Astrocyte of the spinal cord (primary cell): ENCODE measurements at regions not wholly inside any gene's neighbourhood (a gene's known extent, or its start where the extent isn't known, plus 50 kb on each side); places are given as distances from the start of the nearest gene placed in this dataset.

Experiments used
- DNase-seq: peaks from one replicate; pipeline ENCODE4 v3.0.0; 2011; ENCODE audit warnings: low read depth, low spot score
- H3K4me3 ChIP-seq: 2 replicates; pipeline ENCODE4 v1.5.1; 2011; ENCODE audit warnings: low read depth, mild to moderate bottlenecking, low read length, moderate library complexity
- in situ Hi-C: cut with HindIII; loops from 2 replicates; pipeline ENCODE4 v1.10.0; 2017; ENCODE audit warnings: low sequenced_read_pairs
- TF ChIP-seq, protein P1 (sequence below): IDR thresholded peaks from 2 replicates; pipeline ENCODE4 v1.5.1; 2012; ENCODE audit warnings: low read depth, mild to moderate bottlenecking, low read length, inconsistent platforms

GRCh38 chr16:86984991-86985647 lies 332.1 kb downstream of the C16orf95 start:
- TF ChIP-seq, protein P1, sequence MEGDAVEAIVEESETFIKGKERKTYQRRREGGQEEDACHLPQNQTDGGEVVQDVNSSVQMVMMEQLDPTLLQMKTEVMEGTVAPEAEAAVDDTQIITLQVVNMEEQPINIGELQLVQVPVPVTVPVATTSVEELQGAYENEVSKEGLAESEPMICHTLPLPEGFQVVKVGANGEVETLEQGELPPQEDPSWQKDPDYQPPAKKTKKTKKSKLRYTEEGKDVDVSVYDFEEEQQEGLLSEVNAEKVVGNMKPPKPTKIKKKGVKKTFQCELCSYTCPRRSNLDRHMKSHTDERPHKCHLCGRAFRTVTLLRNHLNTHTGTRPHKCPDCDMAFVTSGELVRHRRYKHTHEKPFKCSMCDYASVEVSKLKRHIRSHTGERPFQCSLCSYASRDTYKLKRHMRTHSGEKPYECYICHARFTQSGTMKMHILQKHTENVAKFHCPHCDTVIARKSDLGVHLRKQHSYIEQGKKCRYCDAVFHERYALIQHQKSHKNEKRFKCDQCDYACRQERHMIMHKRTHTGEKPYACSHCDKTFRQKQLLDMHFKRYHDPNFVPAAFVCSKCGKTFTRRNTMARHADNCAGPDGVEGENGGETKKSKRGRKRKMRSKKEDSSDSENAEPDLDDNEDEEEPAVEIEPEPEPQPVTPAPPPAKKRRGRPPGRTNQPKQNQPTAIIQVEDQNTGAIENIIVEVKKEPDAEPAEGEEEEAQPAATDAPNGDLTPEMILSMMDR: no peak
- in situ Hi-C loops: no loop called here
- no peak for DNase-seq
- H3K4me3 ChIP-seq: no peak overlapping the region

GRCh38 chr16:86985648-86986015 lies 331.6 kb downstream of the C16orf95 start:
- no peak for DNase-seq
- in situ Hi-C loops: no loop called here
- TF ChIP-seq, protein P1: no peak

DNA sequence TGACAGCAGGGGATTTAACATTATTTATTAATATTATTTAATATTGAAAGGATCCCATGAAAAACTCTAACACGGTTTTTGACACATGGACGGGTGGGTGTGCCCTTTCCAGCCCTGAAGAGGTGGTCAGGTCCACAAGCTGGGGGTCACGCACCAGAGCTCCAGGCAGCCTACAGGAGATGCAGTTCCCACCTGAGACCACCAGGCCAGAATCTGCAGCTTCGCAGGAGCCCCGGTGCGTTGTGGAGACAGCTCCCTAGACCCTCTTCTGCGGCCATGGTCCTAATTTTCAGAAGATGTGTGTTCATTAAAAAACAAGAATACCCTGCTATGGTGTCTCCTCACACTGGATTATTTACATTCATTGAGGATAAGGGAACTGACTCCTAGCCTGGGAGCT lies 331.1 kb downstream of the C16orf95 start:
- DNase-seq: no peak
- in situ Hi-C loops: no loop called here
- H3K4me3 ChIP-seq: no peak overlapping the region
- TF ChIP-seq, protein P1: no peak

More at GRCh38 chr16:86985648-86986015, 331.6 kb downstream of the C16orf95 start:
- H3K4me3 ChIP-seq: no peak overlapping the region

GRCh38 chr16:86986809-86987487 lies 330.2 kb downstream of the C16orf95 start:
- no peak for DNase-seq
- TF ChIP-seq, protein P1: no peak
- in situ Hi-C loops: no loop called here
- no peak overlapping the region for H3K4me3 ChIP-seq

- TF ChIP-seq, protein P1: no peak
These were observed 329.2 kb downstream of the C16orf95 start for GRCh38 chr16:86987746-86988670.

GRCh38 chr16:86988920-86989696 lies 328.1 kb downstream of the C16orf95 start:
- TF ChIP-seq, protein P1: no peak
- no peak for DNase-seq
- in situ Hi-C loops: no loop called here
- no peak overlapping the region for H3K4me3 ChIP-seq

More at GRCh38 chr16:86987746-86988670, 329.2 kb downstream of the C16orf95 start:
- DNase-seq: no peak
- in situ Hi-C loops: no loop called here
- no peak overlapping the region for H3K4me3 ChIP-seq
